ENCODE measurements at regions not wholly inside any gene's neighbourhood (a gene's known extent, or its start where the extent isn't known, plus 50 kb on each side); places are given as distances from the start of the nearest gene placed in this dataset.

DNA sequence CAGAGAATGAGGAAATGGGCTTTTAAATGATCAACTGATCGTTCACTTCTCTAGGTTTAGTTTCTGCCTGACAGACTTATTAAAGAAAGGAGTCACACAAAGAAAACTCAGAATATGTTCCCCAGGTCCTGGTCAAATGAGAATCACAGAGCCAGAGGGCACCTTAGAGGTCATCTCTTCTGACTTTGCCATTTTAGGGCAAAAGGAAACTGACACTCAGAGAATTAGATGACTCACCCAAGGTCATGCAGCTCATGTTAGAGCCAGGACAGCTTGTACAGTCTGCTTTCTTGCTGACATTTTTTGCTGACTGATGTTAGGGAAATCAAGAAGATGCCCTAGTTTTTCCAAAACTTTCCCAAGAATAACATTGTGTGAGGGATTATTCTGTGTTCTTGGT is 312.7 kb upstream of the SP8 start:
- DNase-seq = no peak

DNA sequence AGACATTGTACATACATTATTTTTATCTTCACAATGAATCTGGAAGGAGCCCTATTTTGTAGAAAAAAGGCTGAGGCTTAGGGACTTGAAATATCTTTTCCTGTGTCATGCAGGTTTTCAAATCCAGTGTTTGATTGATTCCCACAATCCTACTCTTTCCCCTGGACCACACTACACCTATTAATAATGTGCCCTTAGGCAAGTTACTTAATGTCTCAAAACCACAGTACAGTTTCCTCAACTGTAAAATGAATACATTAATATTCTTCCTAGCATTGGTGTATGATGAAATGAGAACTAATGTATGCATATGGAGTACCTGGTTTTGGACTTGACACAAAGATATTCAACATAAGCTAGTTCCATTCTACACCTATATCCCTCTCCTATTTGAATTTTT is 313.3 kb upstream of the SP8 start:
- DNase-seq = no peak

DNA sequence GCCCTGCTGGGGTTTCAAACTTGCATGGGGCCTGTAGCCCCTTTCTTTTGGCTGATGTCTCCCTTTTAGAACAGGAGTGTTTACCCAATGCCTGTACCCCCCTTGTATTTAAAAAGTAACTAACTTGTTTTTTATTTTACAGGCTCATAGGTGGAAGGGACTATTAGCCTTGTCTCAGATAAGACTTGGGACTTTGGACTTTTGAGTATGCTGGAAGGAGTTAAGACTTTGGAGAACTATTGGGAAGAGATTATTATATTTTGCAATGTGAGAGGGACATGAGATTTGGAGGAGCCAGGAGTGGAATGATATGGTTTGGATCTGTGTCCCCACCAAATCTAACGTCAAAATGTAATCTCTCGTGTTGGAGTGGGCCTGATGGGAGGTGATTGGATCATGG is 314.9 kb upstream of the SP8 start:
- no peak for DNase-seq

GRCh38 chr7:21103426-21104123 is 316.9 kb upstream of the SP8 start:
- no peak for DNase-seq

DNA sequence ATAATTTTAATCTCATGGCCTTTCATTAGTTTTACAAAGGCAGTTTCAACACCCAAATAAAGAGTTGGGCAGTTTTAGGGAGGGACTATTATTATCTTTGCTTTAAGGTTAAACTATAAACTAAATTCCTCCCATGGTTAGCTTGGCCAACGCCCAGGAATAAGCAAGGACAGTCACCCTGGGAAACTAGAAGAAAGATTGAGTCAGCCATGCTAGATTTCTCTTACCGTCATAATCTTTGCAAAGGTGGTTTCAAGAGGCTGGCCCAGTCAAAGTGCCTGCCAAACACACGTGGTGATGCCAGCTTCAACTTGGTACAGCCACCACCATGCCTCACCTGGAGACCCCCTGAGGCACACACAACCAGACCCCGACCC is 317.4 kb upstream of the SP8 start:
- no peak for DNase-seq

GRCh38 chr7:21106296-21106732 is 319.6 kb upstream of the SP8 start:
- DNase-seq = no peak

DNA sequence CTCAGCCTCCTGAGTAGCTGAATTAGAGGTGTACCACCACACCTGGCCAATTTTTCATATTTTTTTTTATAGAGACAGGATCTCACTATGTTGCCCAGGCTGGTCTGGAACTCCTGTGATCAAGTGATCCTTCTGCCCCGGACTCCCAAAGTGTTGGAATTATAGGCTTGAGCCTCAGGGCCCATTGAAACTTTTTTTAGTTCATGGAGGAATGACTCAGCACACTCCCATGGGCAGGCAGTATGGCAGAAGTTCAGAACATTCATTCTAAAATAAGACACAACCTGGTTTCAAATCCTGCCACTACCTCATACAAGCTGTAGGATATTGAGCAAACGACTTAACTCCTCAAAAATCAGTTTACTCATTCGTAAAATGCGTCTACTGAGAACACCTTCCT is 320.4 kb upstream of the SP8 start:
- DNase-seq = no peak

GRCh38 chr7:21108182-21108581 is 319.7 kb upstream of the SP4 start:
- no peak for DNase-seq

GRCh38 chr7:21113609-21114415 is 314.1 kb upstream of the SP4 start:
- DNase-seq = no peak

GRCh38 chr7:21123586-21123985 is 304.3 kb upstream of the SP4 start:
- no peak for DNase-seq

DNA sequence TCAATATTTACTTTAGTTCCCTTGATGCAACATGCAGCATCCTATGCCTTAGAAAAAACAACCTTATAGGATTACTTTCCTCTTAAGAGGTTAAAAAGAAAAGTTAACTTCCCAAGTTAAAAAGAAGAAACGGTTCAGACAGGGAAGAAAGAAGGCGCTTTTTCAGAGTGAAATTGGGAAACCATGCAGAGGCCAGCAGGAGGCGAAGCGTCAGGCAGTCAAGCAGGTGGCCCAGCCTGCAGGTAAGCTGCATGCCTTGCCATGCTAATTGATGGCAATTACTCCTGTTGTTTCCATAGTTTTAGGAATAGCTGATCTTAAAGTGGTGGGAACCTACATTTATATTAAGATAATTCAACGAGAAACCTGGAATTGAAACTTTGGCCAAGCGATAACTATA is 302.6 kb upstream of the SP4 start:
- DNase-seq = no peak

- no peak for DNase-seq
These were observed 299.6 kb upstream of the SP4 start for GRCh38 chr7:21128062-21128817.

- no peak for DNase-seq
These were observed 296.0 kb upstream of the SP4 start for GRCh38 chr7:21131897-21132296.

DNA sequence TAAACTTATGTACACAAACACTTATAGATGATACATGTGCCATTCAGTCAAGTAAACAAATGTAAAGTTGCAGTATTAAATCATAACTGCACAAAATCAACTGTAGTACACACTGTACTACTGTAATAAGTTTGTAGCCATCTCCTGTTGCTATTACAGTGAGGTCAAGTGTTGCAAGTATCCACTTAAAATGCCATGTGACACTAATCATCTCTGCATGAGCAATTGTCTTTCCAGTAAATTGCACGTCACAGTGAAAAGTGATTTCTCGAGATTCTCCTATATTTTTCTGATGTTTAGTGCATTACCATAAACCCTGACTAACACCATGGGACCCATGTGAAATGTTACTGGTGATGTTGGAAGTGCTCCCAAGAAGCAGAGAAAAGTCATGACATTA is 293.3 kb upstream of the SP4 start:
- DNase-seq = no peak

GRCh38 chr7:21135437-21135836 is 292.4 kb upstream of the SP4 start:
- no peak for DNase-seq

- no peak for DNase-seq
These were observed 290.2 kb upstream of the SP4 start for GRCh38 chr7:21137640-21138039.

- DNase-seq = no peak
These were observed 287.3 kb upstream of the SP4 start for GRCh38 chr7:21140622-21141021.

DNA sequence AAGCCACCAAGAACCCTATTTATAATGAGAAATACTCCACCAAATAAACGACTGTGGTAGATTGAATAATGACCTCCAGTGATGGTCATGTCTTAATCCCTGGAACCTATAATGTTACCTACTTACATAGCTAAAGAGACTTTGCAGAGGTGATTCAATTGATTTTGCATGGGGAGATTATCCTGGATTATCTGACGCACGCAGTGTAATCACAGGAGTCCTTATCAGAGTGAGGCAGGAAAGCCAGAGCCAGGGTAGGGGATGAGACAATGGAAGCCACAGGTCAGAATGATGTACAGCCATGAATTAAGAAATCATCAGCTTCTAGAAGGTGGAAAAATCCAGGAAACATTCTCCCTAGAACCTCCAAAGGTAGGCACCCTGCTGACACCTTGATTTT is 286.4 kb upstream of the SP4 start:
- no peak for DNase-seq

- no peak for DNase-seq
These were observed 285.8 kb upstream of the SP4 start for GRCh38 chr7:21142081-21142480.

DNA sequence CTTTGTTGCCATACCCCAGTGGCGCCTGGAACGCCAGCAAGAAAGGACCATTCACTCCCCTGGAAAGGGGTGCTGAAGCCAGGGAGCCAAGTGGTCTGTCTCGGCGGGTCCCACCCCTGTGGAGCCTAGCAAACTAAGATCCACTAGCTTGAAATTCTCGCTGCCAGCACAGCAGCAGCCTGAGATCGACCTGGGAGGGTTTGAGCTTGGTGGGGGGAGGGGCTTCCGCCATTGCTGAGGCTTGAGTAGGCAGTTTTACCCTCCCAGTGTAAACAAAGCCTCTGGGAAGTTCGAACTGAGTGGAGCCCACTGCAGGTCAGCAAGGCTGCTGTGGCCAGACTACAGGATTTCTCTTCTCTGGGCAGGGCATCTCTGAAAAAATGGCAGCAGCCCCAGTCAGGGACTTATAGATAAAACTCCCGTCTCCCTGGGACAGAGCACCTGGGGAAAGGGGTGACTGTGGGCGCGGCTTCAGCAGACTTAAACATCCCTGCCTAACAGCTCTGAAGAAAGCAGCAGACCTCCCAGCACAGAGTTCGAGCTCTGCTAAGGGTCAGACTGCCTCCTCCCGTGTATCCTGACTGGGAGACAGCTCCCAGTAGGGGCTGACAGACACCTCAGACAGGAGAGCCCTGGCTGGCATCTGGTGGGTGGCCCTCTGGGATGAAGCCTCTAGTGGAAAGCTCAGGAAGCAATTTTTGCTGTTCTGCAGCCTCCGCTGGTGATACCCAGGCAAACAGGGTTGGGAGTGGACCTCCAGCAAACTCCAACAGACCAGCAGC is 281.1 kb upstream of the SP4 start:
- DNase-seq = no peak

- no peak for DNase-seq
These were observed 278.1 kb upstream of the SP4 start for GRCh38 chr7:21149809-21150208.

DNA sequence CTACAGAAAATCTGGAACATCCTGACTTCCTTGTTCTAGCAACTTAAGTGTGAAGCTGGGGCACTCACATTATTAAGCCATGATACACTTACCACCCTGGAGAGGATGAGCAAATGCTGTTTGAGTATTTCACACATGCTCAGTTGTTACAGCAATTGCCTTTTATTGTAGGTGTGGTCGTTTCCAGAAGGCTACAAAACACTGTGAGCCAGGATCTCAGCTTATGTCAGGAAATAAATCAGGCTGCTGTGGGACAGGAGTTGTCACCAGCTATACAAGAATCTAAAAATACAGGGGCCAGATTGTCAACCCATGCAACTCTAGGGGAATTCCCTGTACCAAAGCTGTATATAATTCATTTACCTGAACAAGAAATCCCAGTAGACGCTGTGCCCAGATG is 273.3 kb upstream of the SP4 start:
- no peak for DNase-seq

DNA sequence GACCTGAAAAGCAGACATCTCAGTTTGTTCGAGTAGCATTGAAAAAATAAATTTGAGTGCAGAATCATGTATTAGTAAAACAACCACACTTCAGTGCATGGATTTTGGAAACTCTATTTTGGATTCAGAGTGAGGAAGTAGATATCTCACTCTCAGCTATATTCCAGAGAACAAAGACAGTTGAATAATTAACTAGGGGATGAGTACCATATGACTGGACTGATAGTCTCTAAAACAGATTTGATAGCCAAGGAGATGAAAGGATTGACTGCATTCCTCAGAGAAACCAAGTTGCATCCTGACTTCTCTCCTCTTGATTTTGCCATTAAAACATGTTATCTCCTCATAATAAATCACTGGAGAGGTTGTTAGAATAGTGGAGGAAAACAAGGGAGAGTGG is 268.4 kb upstream of the SP4 start:
- no peak for DNase-seq
